HepG2 (cell line): ENCODE measurements at regions not wholly inside any gene's neighbourhood (a gene's known extent, or its start where the extent isn't known, plus 50 kb on each side); places are given as distances from the start of the nearest gene placed in this dataset.

Source experiments
- ATAC-seq: fragments of 200-7000 bp; cut with Tn5 transposase; 3 replicates; pipeline ENCODE4 v1.9.1; 2020; ENCODE audit warnings: mild to moderate bottlenecking, moderate library complexity
- BruUV-seq: library from RNA; stranded (reverse); fragments of 400-500 nt; replicated peaks from 2 replicates; lab custom pipeline; 2021; lab: Mats Ljungman, UMichigan
- CTCF ChIA-PET: fragments of 300-600 bp; formaldehyde crosslinking; extraction: SDS; loops from one replicate; lab custom pipeline; 2021; ENCODE audit warnings: low total read pairs, inconsistent platforms, low intra/inter-chr PET ratio; lab: Yijun Ruan, JAX
- POLR2A ChIA-PET: fragments of 350-600 bp; sonication (Branson Sonifier 250); formaldehyde crosslinking; loops from one replicate; lab custom pipeline; 2020; ENCODE audit warnings: antibody characterized with exemption, inconsistent platforms; lab: Yijun Ruan, JAX
- DNase-seq: peaks from one replicate; pipeline ENCODE4 v3.0.0-alpha.2; 2015; ENCODE audit warnings: low spot score
- FAIRE-seq: peaks from 3 replicates; lab custom pipeline; 2011; peaks lifted over from hg19 to GRCh38; lab: Jason Lieb, UNC
- H2AFZ ChIP-seq: one replicate; pipeline ENCODE4 v1.6.1; 2011; ENCODE audit warnings: low read length, inconsistent platforms
- H3K27ac ChIP-seq: fragments of 300-600 bp; 3 replicates; pipeline ENCODE4 v1.8.0; 2011; ENCODE audit warnings: mixed run types, mild to moderate bottlenecking, mixed read lengths, low read length, inconsistent platforms; ENCODE audit not compliant: insufficient read depth; ENCODE audit errors: extremely low read length
- H3K27me3 ChIP-seq, 2 experiments: fragments of 200-600 bp in 1 of 2; 2 replicates in 1 of 2; 3 replicates in 1 of 2; pipeline versions ENCODE4 v1.6.0 to v1.8.0; 2011; ENCODE audit warnings: low read length in 2 of 2, mild to moderate bottlenecking in 2 of 2, moderate library complexity in 2 of 2, inconsistent platforms in 1 of 2; ENCODE audit not compliant: insufficient read depth in 2 of 2, control insufficient read depth in 1 of 2
- H3K36me3 ChIP-seq, 2 experiments: fragments of 200-600 bp in 1 of 2; replicated peaks in 1 of 2; 2 replicates in 1 of 2; 3 replicates in 1 of 2; pipeline versions ENCODE4 v1.5.1 to v1.8.0; 2011; ENCODE audit warnings: low read length in 2 of 2, inconsistent platforms in 1 of 2; ENCODE audit not compliant: insufficient read depth in 2 of 2, control insufficient read depth in 1 of 2
- H3K4me1 ChIP-seq: 2 replicates; pipeline ENCODE4 v1.5.1; 2012; ENCODE audit warnings: low read length, inconsistent platforms; ENCODE audit not compliant: insufficient read depth
- H3K4me2 ChIP-seq: 2 replicates; pipeline ENCODE4 v1.6.0; 2011; ENCODE audit warnings: low read depth, low read length, inconsistent platforms
- H3K4me3 ChIP-seq, 3 experiments: fragments of 200-600 bp in 1 of 3; sonication (generic), shearing (Covaris generic) in 1 of 3; replicated peaks in 1 of 3; 2 replicates each; pipeline ENCODE4 v1.5.1; 2011 to 2016; ENCODE audit warnings: low read length in 3 of 3, inconsistent platforms in 2 of 3, low read depth in 2 of 3, mild to moderate bottlenecking in 2 of 3, control low read depth in 1 of 3, mixed read lengths in 1 of 3; ENCODE audit not compliant: insufficient read depth in 1 of 3
- H3K79me2 ChIP-seq: one replicate; pipeline ENCODE4 v1.6.1; 2011; ENCODE audit warnings: low read length, inconsistent platforms; ENCODE audit not compliant: insufficient read depth
- H3K9ac ChIP-seq: 2 replicates; pipeline ENCODE4 v1.6.0; 2011; ENCODE audit warnings: mild to moderate bottlenecking, low read depth, low read length, inconsistent platforms; ENCODE audit not compliant: insufficient read depth
- H3K9me3 ChIP-seq: 2 replicates; pipeline ENCODE4 v1.5.1; 2012; ENCODE audit warnings: mild to moderate bottlenecking, low read length
- H4K20me1 ChIP-seq: 2 replicates; pipeline ENCODE4 v1.6.0; 2011; ENCODE audit warnings: inconsistent platforms, mild to moderate bottlenecking, low read length, moderate library complexity; ENCODE audit not compliant: insufficient read depth
- CEBPB ChIP-seq: IDR thresholded peaks from 2 replicates; pipeline ENCODE4 v1.6.1; 2011; ENCODE audit warnings: low read depth, low read length, improper control_type of control experiment, borderline replicate concordance
- CENPX ChIP-seq: sonication (generic); formaldehyde crosslinking; IDR thresholded peaks from 2 replicates; pipeline ENCODE4 v1.9.0; 2021; ENCODE audit warnings: mild to moderate bottlenecking, missing genetic modification reagents, moderate library complexity
- MED8 ChIP-seq: sonication (generic); formaldehyde crosslinking; IDR thresholded peaks from 2 replicates; pipeline ENCODE4 v1.8.1; 2023; ENCODE audit warnings: mild to moderate bottlenecking, missing genetic modification reagents; ENCODE audit not compliant: insufficient replicate concordance
- TEF ChIP-seq: sonication (generic); formaldehyde crosslinking; IDR thresholded peaks from 2 replicates; pipeline ENCODE4 v1.5.0; 2020; ENCODE audit warnings: missing genetic modification reagents
- TFDP2 ChIP-seq: sonication (generic); formaldehyde crosslinking; IDR thresholded peaks from 2 replicates; pipeline ENCODE4 v1.4.0; 2020; ENCODE audit warnings: missing genetic modification reagents
- ZNF337 ChIP-seq: sonication (generic); formaldehyde crosslinking; IDR thresholded peaks from 2 replicates; pipeline ENCODE4 v1.5.1; 2020; ENCODE audit warnings: missing genetic modification reagents, low read depth, mild to moderate bottlenecking, borderline replicate concordance
- ZNF501 ChIP-seq: sonication (generic); formaldehyde crosslinking; IDR thresholded peaks from 2 replicates; pipeline ENCODE4 v1.5.1; 2020; ENCODE audit warnings: mild to moderate bottlenecking, moderate library complexity, missing genetic modification reagents
- ZNF720 ChIP-seq: sonication (generic); formaldehyde crosslinking; IDR thresholded peaks from 2 replicates; pipeline ENCODE4 v1.4.0; 2020; ENCODE audit warnings: missing genetic modification reagents
- ZNF768 ChIP-seq: sonication (generic); formaldehyde crosslinking; IDR thresholded peaks from 2 replicates; pipeline ENCODE4 v1.4.0; 2020; ENCODE audit warnings: missing genetic modification reagents
- WGBS: methylation state at CpG from one replicate; pipeline ENCODE4 v1.1.6; 2017; ENCODE audit warnings: low lambda C conversion rate; 5-methylcytosine and 5-hydroxymethylcytosine counted together
- in situ Hi-C: cut with HindIII; loops from 2 replicates; pipeline ENCODE4 v1.10.0; 2017; ENCODE audit warnings: low pct_unique_long_range_greater_than_20kb; ENCODE audit not compliant: extremely low pct_ligation_motif_present
- intact Hi-C: fragments of 100-400 bp; cut with micrococcal nuclease; formaldehyde crosslinking; loops from one replicate; pipeline ENCODE4 v1.10.0; 2022; ENCODE audit not compliant: unreplicated experiment
- TF ChIP-seq, protein P1 (sequence below): IDR thresholded peaks from 2 replicates; pipeline ENCODE4 v1.6.1; 2016; ENCODE audit warnings: low read depth, control low read depth

GRCh38 chr3:144801890-144802289 is 830.3 kb downstream of the DIPK2A start:
- intact Hi-C loops, result no loop called here
- Histone ChIP-seq H3K4me2 (no peak overlapping the region), H2AFZ (no peak overlapping the region), H3K27ac (no peak overlapping the region), H4K20me1 (no peaks in the 10 kb centered on the region), H3K4me3 (no peak overlapping the region), H3K4me1 (no peaks in the 10 kb centered on the region), H3K9ac (no peak overlapping the region), H3K79me2 (no peaks in the 10 kb centered on the region), H3K36me3 (no peaks in the 10 kb centered on the region), H3K27me3 (no peaks in the 10 kb centered on the region), H3K9me3 (no peaks in the 10 kb centered on the region)
- ChIA-PET POLR2A (no interaction called here), CTCF (no interaction called here)
- WGBS, result no CpG with 5 or more reads among the region's 1 CpG
- FAIRE-seq, result no peak
- in situ Hi-C loops, result no loop called here
- TF ChIP-seq, protein P1, sequence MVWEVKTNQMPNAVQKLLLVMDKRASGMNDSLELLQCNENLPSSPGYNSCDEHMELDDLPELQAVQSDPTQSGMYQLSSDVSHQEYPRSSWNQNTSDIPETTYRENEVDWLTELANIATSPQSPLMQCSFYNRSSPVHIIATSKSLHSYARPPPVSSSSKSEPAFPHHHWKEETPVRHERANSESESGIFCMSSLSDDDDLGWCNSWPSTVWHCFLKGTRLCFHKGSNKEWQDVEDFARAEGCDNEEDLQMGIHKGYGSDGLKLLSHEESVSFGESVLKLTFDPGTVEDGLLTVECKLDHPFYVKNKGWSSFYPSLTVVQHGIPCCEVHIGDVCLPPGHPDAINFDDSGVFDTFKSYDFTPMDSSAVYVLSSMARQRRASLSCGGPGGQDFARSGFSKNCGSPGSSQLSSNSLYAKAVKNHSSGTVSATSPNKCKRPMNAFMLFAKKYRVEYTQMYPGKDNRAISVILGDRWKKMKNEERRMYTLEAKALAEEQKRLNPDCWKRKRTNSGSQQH, result no peak
- TF ChIP-seq CENPX (CRISPR knock-in tag) (no peak), ZNF501 (CRISPR knock-in tag) (no peak), ZNF337 (CRISPR knock-in tag) (no peak), TFDP2 (no peak), ZNF768 (CRISPR knock-in tag) (no peak), ZNF720 (CRISPR knock-in tag) (no peak), CEBPB (no peak), MED8 (CRISPR knock-in tag) (no peak), TEF (CRISPR knock-in tag) (no peak)
- no peak for ATAC-seq
- DNase-seq, result no peak
- BruUV-seq, result no TSS peak
